ENCODE measurements at regions not wholly inside any gene's neighbourhood (a gene's known extent, or its start where the extent isn't known, plus 50 kb on each side); places are given as distances from the start of the nearest gene placed in this dataset.

DNA sequence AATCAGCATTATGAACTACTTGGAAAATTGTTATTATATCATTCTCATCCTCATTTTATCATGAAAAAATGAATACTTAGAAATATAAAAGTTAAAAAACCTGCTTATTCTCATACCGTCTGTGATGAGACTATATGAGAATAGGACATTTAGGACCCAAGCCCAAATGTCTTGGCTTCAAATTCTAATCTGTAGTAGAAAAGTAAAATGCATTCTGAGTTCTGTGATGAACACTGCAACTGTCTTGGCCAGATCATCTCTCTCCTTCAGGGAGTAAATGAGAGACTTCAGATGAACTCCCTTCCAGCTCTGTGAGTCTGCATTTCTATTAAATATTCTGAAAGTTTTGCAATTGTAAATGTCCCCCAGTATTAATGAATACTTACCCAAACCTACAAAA lies 940.7 kb upstream of the KLHL29 start:
- Histone ChIP-seq H3K27me3 (ENCODE audit: insufficient read depth, low read length, poor library complexity) (no peaks in the 10 kb centered on the region), H3K9me3 (ENCODE audit: insufficient read depth, low read length, severe bottlenecking) (no peaks in the 10 kb centered on the region), H3K27ac (ENCODE audit: low read length) (no peak overlapping the region), H2AFZ (ENCODE audit: low read depth, low read length) (no peak overlapping the region), H4K20me1 (ENCODE audit: insufficient read depth, low read length) (no peaks in the 10 kb centered on the region), H3K79me2 (ENCODE audit: insufficient read depth, low read length) (no peaks in the 10 kb centered on the region), H3K36me3 (ENCODE audit: insufficient read depth, low read length) (no peaks in the 10 kb centered on the region), H3K4me1 (ENCODE audit: insufficient read depth, low read length) (no peaks in the 10 kb centered on the region), H3K9ac (ENCODE audit: low read depth, low read length) (no peak overlapping the region), H3K4me3 (ENCODE audit: low read depth in 1 of 2, low read length in 2 of 2) (no peak overlapping the region), H3K4me2 (ENCODE audit: insufficient read depth, low read length) (no peak overlapping the region)
- DNase-seq (no peak), ATAC-seq (ENCODE audit: insufficient read depth, low read depth) (no peak)
- TF ChIP-seq, protein P1, sequence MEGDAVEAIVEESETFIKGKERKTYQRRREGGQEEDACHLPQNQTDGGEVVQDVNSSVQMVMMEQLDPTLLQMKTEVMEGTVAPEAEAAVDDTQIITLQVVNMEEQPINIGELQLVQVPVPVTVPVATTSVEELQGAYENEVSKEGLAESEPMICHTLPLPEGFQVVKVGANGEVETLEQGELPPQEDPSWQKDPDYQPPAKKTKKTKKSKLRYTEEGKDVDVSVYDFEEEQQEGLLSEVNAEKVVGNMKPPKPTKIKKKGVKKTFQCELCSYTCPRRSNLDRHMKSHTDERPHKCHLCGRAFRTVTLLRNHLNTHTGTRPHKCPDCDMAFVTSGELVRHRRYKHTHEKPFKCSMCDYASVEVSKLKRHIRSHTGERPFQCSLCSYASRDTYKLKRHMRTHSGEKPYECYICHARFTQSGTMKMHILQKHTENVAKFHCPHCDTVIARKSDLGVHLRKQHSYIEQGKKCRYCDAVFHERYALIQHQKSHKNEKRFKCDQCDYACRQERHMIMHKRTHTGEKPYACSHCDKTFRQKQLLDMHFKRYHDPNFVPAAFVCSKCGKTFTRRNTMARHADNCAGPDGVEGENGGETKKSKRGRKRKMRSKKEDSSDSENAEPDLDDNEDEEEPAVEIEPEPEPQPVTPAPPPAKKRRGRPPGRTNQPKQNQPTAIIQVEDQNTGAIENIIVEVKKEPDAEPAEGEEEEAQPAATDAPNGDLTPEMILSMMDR (IDR thresholded peaks at IDR 0.05; ENCODE audit: borderline replicate concordance, extremely low read depth, low read length, poor library complexity, severe bottlenecking): no peak

DNA sequence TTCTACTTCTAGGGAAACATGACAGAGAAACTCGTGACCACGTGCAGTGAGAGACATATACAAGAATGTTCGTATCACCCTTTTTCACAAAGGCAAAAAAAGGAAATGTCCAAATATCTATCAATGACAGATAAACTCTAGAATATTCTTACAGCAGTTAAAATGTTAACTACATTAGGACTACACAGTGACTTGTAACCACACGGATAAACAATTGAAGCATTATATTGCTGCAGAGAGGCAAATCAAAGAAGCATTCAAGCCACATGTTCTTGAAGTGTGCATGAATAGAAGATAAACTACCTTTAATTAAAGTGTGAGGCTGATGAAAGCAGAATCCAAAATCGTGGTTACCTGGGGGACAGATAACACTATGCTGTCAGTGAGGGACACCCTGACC lies 935.3 kb upstream of the KLHL29 start:
- ATAC-seq (ENCODE audit: insufficient read depth, low read depth): no peak

DNA sequence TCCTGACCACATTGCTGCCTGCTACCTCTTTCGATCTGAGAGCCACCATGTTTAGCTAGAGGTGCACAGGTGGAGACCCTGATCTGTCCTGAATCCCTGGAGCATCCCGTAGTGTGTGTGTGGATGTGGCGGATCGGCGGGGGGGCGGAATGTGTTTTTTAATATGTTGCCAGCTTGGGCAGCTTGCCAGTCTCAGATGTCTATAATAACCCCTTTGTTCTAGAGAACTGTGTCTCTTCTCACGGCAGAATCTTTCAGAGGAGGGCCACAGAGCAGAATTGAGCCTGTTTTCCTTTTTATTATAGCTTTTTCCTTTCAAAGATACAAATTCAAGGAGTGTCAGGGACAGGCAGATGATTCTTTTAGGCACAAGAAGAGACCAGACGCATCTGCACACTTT lies 934.1 kb upstream of the KLHL29 start:
- Histone ChIP-seq H2AFZ (ENCODE audit: low read depth, low read length) (no peak overlapping the region), H3K4me1 (ENCODE audit: insufficient read depth, low read length) (no peaks in the 10 kb centered on the region), H3K9me3 (ENCODE audit: insufficient read depth, low read length, severe bottlenecking) (no peaks in the 10 kb centered on the region), H3K27ac (ENCODE audit: low read length) (no peak overlapping the region), H3K79me2 (ENCODE audit: insufficient read depth, low read length) (no peaks in the 10 kb centered on the region), H3K27me3 (ENCODE audit: insufficient read depth, low read length, poor library complexity) (no peaks in the 10 kb centered on the region), H3K4me3 (ENCODE audit: low read depth in 1 of 2, low read length in 2 of 2) (no peak overlapping the region), H3K36me3 (ENCODE audit: insufficient read depth, low read length) (no peaks in the 10 kb centered on the region), H3K9ac (ENCODE audit: low read depth, low read length) (no peak overlapping the region), H3K4me2 (ENCODE audit: insufficient read depth, low read length) (no peak overlapping the region), H4K20me1 (ENCODE audit: insufficient read depth, low read length) (no peaks in the 10 kb centered on the region)
- no peak for ATAC-seq (ENCODE audit: insufficient read depth, low read depth)
- no peak for DNase-seq
- TF ChIP-seq EZH2 (IDR thresholded peaks at IDR 0.05; ENCODE audit: borderline replicate concordance, low read depth, low read length, severe bottlenecking): no peak
- TF ChIP-seq, protein P1 (IDR thresholded peaks at IDR 0.05; ENCODE audit: borderline replicate concordance, extremely low read depth, low read length, poor library complexity, severe bottlenecking): no peak

More for the DNA sequence above, 935.3 kb upstream of the KLHL29 start:
- Histone ChIP-seq H3K9ac (ENCODE audit: low read depth, low read length) (no peak overlapping the region), H3K9me3 (ENCODE audit: insufficient read depth, low read length, severe bottlenecking) (no peaks in the 10 kb centered on the region), H3K36me3 (ENCODE audit: insufficient read depth, low read length) (no peaks in the 10 kb centered on the region), H3K79me2 (ENCODE audit: insufficient read depth, low read length) (no peaks in the 10 kb centered on the region), H3K27me3 (ENCODE audit: insufficient read depth, low read length, poor library complexity) (no peaks in the 10 kb centered on the region), H3K4me2 (ENCODE audit: insufficient read depth, low read length) (no peak overlapping the region), H3K27ac (ENCODE audit: low read length) (no peak overlapping the region), H4K20me1 (ENCODE audit: insufficient read depth, low read length) (no peaks in the 10 kb centered on the region), H3K4me3 (ENCODE audit: low read depth in 1 of 2, low read length in 2 of 2) (no peak overlapping the region), H2AFZ (ENCODE audit: low read depth, low read length) (no peak overlapping the region), H3K4me1 (ENCODE audit: insufficient read depth, low read length) (no peaks in the 10 kb centered on the region)
- no peak for DNase-seq
- TF ChIP-seq, protein P1 (IDR thresholded peaks at IDR 0.05; ENCODE audit: borderline replicate concordance, extremely low read depth, low read length, poor library complexity, severe bottlenecking): no peak
- TF ChIP-seq EZH2 (IDR thresholded peaks at IDR 0.05; ENCODE audit: borderline replicate concordance, low read depth, low read length, severe bottlenecking): no peak

Data from DND-41 (cell line).